Osteoblast (primary cell): ENCODE measurements at regions not wholly inside any gene's neighbourhood (a gene's known extent, or its start where the extent isn't known, plus 50 kb on each side); places are given as distances from the start of the nearest gene placed in this dataset.

Experiments
- DNase-seq: peaks from one replicate; pipeline ENCODE4 v3.0.0; 2011; ENCODE audit warnings: low spot score, mixed read lengths; ENCODE audit not compliant: insufficient read length; ENCODE audit errors: missing footprints
- H2AFZ ChIP-seq: 2 replicates; pipeline ENCODE4 v1.6.0; 2011; ENCODE audit warnings: mild to moderate bottlenecking, low read length
- H3K27ac ChIP-seq: 2 replicates; pipeline ENCODE4 v1.5.1; 2011; ENCODE audit warnings: mild to moderate bottlenecking, low read depth, low read length, moderate library complexity
- H3K27me3 ChIP-seq: 2 replicates; pipeline ENCODE4 v1.6.0; 2012; ENCODE audit warnings: mild to moderate bottlenecking, control low read depth, inconsistent platforms, low read length, moderate library complexity; ENCODE audit not compliant: insufficient read depth
- H3K36me3 ChIP-seq: 2 replicates; pipeline ENCODE4 v1.5.1; 2011; ENCODE audit warnings: mild to moderate bottlenecking, low read length, control low read depth, moderate library complexity; ENCODE audit not compliant: insufficient read depth
- H3K4me1 ChIP-seq: 2 replicates; pipeline ENCODE4 v1.5.1; 2011; ENCODE audit warnings: mild to moderate bottlenecking, low read length, control low read depth, moderate library complexity; ENCODE audit not compliant: insufficient read depth
- H3K4me2 ChIP-seq: 2 replicates; pipeline ENCODE4 v1.6.0; 2011; ENCODE audit warnings: mild to moderate bottlenecking, low read length; ENCODE audit not compliant: insufficient read depth
- H3K4me3 ChIP-seq: fragments of 200-600 bp; sonication (generic); 3 replicates; pipeline ENCODE4 v1.5.1; 2012; ENCODE audit warnings: mild to moderate bottlenecking, low read length, inconsistent platforms; ENCODE audit not compliant: insufficient read depth
- H3K79me2 ChIP-seq: 2 replicates; pipeline ENCODE4 v1.6.0; 2012; ENCODE audit warnings: mild to moderate bottlenecking, low read length, control low read depth, inconsistent platforms; ENCODE audit not compliant: insufficient read depth
- H3K9me3 ChIP-seq: 2 replicates; pipeline ENCODE4 v1.5.1; 2011; ENCODE audit warnings: low read depth, low read length, control low read depth
- H4K20me1 ChIP-seq: 2 replicates; pipeline ENCODE4 v1.6.0; 2012; ENCODE audit warnings: mild to moderate bottlenecking, low read length, control low read depth; ENCODE audit not compliant: insufficient read depth
- CTCF ChIP-seq: IDR thresholded peaks from 2 replicates; pipeline ENCODE4 v1.5.1; 2011; ENCODE audit warnings: mild to moderate bottlenecking, low read depth, low read length, moderate library complexity; ENCODE audit errors: extremely low read depth

GRCh38 chr3:81888914-81889557 is 127.6 kb upstream of the GBE1 start:
- no peaks in the 10 kb centered on the region for H3K27me3 ChIP-seq
- DNase-seq, result no peak
- H3K9me3 ChIP-seq, result no peaks in the 10 kb centered on the region
- TF ChIP-seq CTCF, result no peak
- no peaks in the 10 kb centered on the region for H3K79me2 ChIP-seq
- peak overlapping the region; percentile 38 for H3K4me3 ChIP-seq
- H3K27ac ChIP-seq, result no peak overlapping the region
- H3K4me1 ChIP-seq, result peaks cover 10% of the 10 kb centered on the region
- no peaks in the 10 kb centered on the region for H4K20me1 ChIP-seq
- peak overlapping the region; percentile 63 for H2AFZ ChIP-seq
- peak overlapping the region; percentile 65 for H3K4me2 ChIP-seq
- no peaks in the 10 kb centered on the region for H3K36me3 ChIP-seq

- H3K27me3 ChIP-seq, result no peaks in the 10 kb centered on the region
- peaks cover 10% of the 10 kb centered on the region for H3K4me1 ChIP-seq
- no peak overlapping the region for H3K27ac ChIP-seq
- no peak overlapping the region for H3K4me3 ChIP-seq
- H4K20me1 ChIP-seq, result no peaks in the 10 kb centered on the region
- no peak for DNase-seq
- H3K9me3 ChIP-seq, result no peaks in the 10 kb centered on the region
- H3K4me2 ChIP-seq, result no peak overlapping the region
- H3K36me3 ChIP-seq, result no peaks in the 10 kb centered on the region
- no peak for TF ChIP-seq CTCF
- no peaks in the 10 kb centered on the region for H3K79me2 ChIP-seq
- no peak overlapping the region for H2AFZ ChIP-seq
Observed at GRCh38 chr3:81887448-81887847, 126.0 kb upstream of the GBE1 start.

- H3K27me3 ChIP-seq, result no peaks in the 10 kb centered on the region
- H3K9me3 ChIP-seq, result no peaks in the 10 kb centered on the region
- H4K20me1 ChIP-seq, result no peaks in the 10 kb centered on the region
- TF ChIP-seq CTCF, result no peak
- no peak overlapping the region for H3K27ac ChIP-seq
- no peak overlapping the region for H3K4me2 ChIP-seq
- no peak for DNase-seq
- no peaks in the 10 kb centered on the region for H3K79me2 ChIP-seq
- H3K36me3 ChIP-seq, result no peaks in the 10 kb centered on the region
- H3K4me1 ChIP-seq, result peaks cover 10% of the 10 kb centered on the region
- no peak overlapping the region for H2AFZ ChIP-seq
- no peak overlapping the region for H3K4me3 ChIP-seq
Observed at GRCh38 chr3:81886081-81886480, 124.6 kb upstream of the GBE1 start.

DNA sequence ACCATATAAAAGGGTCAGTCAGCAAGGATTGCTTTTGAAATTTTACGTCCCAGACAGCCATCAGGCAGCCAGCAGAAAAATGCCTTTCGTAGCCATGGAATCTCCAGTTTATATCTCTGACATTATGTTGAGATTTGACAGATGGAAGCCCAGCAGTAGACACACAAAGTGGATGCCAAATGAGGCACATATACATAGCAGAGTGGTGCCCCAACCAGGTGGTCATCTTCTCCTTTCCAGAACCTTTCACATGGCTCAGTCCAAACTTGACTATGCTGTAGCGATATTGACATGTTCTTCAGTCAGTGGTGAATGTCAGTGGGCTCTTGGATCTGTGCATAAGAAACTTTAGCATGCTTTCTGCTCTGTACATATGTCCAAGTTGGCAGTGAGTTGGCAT is 123.3 kb upstream of the GBE1 start:
- peaks cover 10% of the 10 kb centered on the region for H3K4me1 ChIP-seq
- DNase-seq, result no peak
- H4K20me1 ChIP-seq, result no peaks in the 10 kb centered on the region
- no peak for TF ChIP-seq CTCF
- no peak overlapping the region for H2AFZ ChIP-seq
- no peaks in the 10 kb centered on the region for H3K27me3 ChIP-seq
- H3K36me3 ChIP-seq, result no peaks in the 10 kb centered on the region
- H3K27ac ChIP-seq, result no peak overlapping the region
- no peaks in the 10 kb centered on the region for H3K9me3 ChIP-seq
- no peak overlapping the region for H3K4me3 ChIP-seq
- H3K4me2 ChIP-seq, result no peak overlapping the region
- H3K79me2 ChIP-seq, result no peaks in the 10 kb centered on the region
